Limb (tissue), 2 donors: ENCODE measurements at regions not wholly inside any gene's neighbourhood (a gene's known extent, or its start where the extent isn't known, plus 50 kb on each side); places are given as distances from the start of the nearest gene placed in this dataset.

ENCODE experiments used
- DNase-seq, 2 donors: peaks; one replicate each; pipeline ENCODE4 v3.0.0-alpha.2; 2016; ENCODE audit errors: extremely low spot score in 2 of 2

DNA sequence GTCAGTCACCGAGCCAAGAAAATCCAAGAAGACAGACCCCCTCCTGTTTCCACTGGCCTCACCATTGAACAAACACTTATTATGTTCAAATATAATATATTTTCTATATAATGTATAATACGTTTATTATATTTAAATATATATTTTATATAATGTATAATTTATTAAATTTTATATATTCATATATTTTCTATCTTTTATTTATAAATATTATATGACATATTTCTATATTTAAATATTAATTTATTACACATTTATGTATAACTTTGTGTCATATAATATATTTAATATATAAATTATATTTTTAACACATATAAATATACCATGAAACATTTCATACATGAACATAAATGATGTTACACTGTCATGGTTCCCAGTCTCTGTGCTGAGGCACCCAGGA is 60.9 kb upstream of the RMDN2 start:
- no peak for DNase-seq

DNA sequence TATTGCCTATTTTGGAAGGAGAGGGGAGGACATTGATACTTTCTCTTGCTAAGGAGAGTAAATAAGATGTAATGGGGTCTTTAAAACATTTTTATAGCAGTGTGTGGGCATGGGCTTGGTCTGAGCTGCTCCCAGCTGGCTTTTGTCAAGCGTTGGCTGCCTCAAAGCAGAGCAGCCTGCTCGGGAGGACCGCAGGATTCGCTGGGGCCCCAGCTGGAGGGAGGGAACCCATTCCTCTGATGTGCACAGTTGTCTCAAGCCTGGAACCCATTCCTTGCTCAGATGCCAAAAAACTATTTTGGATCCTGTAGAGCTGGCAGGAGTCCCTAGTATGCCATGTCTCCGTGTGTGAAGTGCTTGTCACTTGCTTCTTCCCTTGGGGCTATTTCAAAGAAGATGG is 59.4 kb upstream of the RMDN2 start:
- DNase-seq: no peak

DNA sequence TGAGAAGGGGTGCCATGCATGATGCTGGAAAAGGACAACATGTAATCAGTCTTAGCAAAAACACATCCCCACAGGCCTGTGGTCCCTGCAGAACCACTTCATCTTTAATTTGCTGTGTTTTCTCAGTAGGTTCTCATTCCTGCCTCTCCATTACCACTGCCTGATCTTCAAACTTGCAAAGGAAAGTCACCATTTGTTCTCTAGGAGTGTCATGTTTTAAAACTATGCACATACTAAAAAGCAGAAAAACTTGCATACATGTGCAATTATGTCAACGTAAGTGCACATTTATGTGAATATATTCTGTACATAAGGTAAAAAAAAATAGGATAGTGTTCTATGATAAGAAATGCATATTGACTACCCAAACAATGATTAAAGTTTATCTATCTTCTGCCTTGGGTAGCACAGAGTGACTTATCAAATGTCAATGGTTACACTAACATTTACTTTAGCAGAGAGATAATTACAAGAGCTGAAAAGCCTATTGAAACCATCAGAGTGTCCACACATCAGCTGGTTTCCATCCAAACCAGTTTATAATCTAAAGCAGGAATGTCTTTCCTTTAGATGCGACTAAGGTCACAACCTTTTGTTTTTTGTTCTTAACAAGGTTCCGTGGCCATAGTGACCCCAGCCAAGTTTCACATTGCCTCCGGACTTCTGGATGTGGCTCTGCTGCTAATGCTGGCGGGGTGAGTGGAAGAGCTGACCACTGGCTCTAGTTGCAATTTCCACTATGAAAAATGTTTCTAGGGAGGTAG is 58.7 kb upstream of the RMDN2 start:
- DNase-seq: no peak

DNA sequence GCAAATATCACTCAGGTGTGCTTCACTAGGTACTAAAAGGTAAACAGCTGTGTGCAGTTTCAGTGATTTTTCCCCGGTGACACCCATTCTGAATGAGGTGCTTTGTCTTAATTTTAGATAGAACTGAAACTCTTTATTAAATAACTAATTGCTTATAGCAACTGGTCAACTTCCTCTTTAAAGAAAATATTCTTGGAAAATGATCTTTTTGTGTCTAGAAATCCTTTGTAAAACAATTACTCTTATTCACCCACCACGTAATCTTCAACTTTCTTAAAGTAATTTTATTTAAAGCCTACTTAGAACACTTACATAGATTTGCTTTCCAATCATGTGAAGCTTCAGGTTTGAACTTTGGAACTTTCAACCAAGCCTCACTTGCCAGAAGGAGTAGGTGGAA is 57.9 kb upstream of the RMDN2 start:
- no peak for DNase-seq

DNA sequence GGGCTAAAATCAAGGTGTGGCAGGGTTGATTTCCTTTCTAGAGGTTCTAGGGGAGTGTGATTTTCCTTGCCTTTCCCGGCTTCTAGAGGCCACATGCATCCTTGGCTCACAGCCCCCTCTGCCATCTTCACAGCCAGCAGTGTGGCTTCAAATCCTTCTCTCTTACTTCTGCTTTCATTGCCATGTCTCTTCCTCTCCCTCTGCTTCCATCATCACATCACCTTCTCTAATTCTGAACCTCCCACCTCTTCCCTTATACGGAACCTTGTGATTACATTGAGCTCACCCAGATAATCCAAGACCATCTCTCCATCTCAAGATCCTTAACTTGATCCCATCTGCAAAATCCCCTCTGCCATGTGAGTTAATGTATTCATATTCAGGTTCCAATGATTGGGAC is 56.2 kb upstream of the RMDN2 start:
- DNase-seq: no peak

DNA sequence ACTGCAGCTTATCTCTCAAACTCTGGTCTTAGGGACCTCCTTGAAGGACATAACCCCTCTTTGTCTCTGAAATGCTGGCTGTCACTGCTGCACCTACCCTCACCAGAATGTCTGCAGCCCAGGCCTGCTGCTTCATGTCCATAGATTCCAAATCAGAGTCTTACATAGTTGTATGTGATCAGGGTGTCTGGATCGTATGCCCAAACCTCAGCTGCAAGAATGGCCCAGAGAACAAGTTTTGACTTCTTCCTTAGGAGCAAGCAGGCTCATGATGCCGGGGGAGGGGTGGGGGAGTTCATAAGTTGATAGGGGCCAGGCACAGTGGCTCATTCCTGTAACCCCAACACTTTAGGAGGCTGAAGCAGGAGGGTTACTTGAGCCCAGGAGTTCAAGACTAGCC is 55.8 kb upstream of the RMDN2 start:
- DNase-seq: no peak

DNA sequence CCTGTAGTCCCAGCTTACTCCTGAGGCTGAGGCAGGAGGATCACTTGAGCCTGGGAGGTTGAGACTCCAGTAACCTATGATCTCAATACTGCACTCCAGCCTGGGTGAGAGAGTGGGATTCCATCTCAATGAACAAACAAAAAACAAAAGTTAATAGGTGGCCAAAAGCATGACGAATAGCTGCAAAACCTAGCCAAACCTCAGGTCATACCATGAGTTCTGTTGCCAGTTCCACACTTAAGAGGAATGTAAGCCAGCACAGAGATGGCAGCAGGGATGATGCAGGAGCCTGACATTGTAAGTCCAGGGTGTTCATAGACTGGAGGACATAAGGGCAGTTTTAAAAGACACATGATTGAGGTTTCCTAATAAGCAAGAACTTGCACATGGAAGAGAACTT is 55.3 kb upstream of the RMDN2 start:
- DNase-seq: no peak

DNA sequence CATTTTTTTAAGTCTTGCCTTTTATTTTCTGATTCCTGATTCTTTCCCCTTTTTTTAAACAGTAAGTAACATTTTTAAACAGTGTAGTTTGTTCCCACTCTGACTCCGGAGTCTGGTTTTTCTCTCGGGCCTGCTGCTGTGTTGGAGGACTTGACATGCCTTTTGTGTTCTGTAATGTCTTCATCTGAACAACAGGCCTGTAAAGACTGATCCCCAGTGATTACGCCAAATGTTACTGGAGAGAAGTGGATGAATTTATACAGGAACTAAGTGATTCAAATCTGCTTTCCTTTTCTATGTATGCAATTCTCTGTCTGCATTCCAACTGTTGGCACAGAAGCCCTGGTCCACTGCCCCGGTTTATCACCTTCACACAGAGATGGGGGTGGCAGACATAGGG is 54.3 kb upstream of the RMDN2 start:
- DNase-seq: peak in 1 of 2 donors; percentile 38

DNA sequence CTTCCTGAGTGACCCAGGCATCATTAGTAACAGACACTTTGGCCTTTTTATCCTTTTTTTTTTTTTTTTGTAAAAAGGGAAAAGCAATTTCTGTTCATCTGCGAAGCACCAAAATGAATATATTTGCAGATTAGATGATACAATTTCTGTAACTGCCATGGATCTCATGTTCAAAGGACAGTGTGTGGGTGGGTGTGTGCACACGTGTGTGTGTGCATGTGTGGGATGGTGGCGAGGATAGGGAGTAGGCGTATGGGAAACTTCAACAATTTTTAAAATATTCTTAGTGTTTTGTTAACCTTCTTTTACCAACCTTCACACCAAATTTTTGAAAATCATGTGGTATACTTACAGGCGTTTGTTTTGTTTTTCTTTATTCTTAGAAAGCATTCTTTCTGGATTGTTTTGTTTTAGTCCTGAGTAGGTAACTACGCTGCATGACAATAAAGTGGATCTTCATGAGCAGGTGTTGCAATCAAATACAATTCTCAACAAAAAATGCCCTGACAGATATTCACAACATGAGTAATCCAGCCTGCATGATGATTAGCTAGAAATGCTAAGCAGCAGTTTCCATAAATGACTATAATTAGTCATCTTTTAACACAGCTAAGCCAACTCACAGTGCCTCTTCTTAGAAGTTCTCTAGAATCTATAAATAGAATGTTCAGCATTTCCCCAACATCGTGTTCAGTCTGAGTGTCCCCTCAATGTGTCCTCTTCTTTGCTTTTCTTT is 53.5 kb upstream of the RMDN2 start:
- DNase-seq: no peak

DNA sequence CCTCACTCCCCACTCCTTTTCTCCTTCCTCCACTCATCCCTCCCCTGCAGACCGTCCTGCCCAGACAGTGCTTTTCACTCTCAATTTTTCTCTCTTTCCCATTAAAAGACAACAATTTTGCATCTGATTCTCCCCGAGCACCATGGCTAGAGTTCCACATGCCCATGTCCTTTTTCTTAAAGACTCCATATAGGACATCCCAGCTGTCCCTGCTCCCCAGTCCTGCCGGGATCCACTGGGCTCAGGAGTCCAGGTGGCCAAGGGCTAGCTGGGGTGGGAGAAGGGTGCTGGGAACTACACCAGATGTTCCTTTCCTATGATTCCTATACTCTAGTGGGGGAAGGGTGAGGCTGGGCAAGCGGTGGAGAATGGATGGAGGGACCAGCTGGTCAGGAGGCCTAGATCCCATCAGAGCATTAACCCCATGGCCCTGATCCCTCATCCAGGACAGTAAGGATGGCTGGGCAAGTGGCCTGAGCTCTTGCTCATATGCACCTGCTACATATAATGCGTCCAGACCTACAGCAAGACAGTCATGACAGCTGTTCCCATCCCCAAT is 52.8 kb upstream of the RMDN2 start:
- DNase-seq: no peak

DNA sequence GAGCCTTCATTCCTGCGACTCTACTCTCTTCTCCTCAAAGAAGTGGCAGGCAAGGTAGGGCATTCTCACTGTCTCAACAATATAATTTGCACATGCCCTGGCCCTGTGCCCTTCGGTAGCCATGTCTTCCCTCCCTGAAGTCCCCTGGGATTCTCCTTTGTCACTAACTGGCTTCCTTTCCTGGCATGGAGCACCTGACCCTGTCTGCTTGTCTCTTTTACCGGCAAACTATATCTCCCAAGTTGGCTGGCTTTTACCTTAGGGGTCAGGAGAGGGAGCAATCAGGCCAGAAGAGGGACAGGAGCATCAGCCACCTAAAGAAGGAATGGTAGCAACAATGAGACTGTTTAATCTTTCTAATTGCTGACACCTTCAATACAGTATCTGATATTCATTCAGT is 51.9 kb upstream of the RMDN2 start:
- no peak for DNase-seq

DNA sequence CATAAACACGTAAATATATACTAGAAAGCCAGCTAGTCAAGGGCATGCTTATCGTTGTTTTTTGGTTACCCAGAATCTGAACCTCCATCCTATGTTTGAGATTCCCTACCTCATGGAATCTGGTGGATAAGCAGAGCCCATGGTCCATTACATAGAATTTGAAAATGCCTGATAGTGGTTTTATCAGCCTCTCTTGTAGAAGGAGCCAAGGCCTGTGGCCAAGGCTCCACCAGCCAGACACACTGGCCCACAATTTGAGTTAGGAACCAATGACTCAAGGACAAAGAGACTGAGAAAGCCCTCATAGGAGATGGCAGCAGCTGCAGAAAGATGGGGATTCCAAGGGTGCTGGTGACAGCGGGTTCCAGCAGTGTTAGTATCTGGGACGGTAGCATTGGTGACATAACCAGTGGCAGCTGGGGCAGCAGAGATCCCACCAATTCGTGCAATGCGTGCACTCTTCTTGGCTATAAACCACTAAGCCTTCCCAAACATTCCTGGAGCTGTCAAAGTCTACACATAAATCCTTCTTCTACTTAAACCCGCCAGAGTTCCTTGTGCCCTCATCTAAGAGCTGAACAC is 51.2 kb upstream of the RMDN2 start:
- no peak for DNase-seq

DNA sequence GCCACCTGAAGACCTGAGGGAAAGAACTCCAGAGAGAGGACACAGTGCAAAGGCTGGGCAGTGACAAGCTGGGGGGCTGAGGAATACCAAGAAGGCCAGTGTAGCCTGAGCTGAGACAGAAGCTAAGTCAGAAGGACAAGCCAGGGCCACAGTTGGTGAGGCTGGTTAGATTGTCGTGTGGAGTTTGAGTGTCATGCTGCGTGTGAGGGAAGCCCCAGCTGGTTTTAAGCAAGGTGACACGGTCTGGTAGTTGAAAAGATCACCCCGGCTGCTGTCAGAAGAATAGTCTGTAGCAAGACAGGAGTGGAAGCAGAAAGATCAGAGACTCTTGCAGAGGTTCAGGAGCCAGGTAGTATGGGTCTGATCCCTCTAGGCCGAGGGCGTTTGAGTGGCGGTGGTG is 50.6 kb upstream of the RMDN2 start:
- no peak for DNase-seq
